Skeletal muscle satellite cell (primary cell): ENCODE measurements at regions not wholly inside any gene's neighbourhood (a gene's known extent, or its start where the extent isn't known, plus 50 kb on each side); places are given as distances from the start of the nearest gene placed in this dataset.

Experiments
- H3K27me3 ChIP-seq: 2 replicates; pipeline ENCODE4 v1.7.0; 2013; ENCODE audit warnings: low read length; ENCODE audit not compliant: control insufficient read depth, insufficient read depth
- H3K36me3 ChIP-seq: 2 replicates; pipeline ENCODE4 v1.7.0; 2013; ENCODE audit warnings: mild to moderate bottlenecking, control low read depth, low read length; ENCODE audit not compliant: insufficient read depth
- H3K4me1 ChIP-seq: 2 replicates; pipeline ENCODE4 v1.7.0; 2013; ENCODE audit warnings: low read length; ENCODE audit not compliant: control insufficient read depth, insufficient read depth
- H3K4me2 ChIP-seq: 2 replicates; pipeline ENCODE4 v1.7.0; 2013; ENCODE audit warnings: mild to moderate bottlenecking, low read length
- H3K4me3 ChIP-seq: 2 replicates; pipeline ENCODE4 v1.7.0; 2013; ENCODE audit warnings: low read length
- H3K9ac ChIP-seq: 2 replicates; pipeline ENCODE4 v1.7.0; 2013; ENCODE audit warnings: mild to moderate bottlenecking, low read depth, low read length, moderate library complexity
- H3K9me3 ChIP-seq: replicated peaks from 2 replicates; pipeline ENCODE4 v1.7.0; 2013; ENCODE audit warnings: mild to moderate bottlenecking, control low read depth, low read length

DNA sequence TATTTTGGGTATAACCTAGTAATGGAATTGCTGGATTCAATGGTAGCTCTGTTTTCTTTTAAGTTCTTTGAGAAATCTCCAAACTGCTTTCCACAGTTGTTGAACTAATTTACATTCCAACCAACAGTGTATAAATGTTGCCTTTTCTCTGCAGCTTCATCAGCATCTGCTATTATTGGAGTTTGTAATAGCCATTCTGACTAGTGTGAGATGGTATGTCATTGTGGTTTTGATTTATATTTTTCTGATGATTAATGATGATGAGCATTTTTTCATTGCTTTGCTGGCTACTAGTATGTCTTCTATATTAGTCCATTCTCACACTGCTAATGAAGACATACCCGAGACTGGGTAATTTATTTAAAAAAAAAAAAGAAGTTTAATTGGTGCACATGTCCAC is 248.6 kb upstream of the MAGI2 start:
- Histone ChIP-seq H3K4me3 (no peak overlapping the region), H3K4me1 (no peaks in the 10 kb centered on the region), H3K4me2 (no peak overlapping the region), H3K36me3 (no peaks in the 10 kb centered on the region), H3K9ac (no peak overlapping the region), H3K9me3 (no peaks in the 10 kb centered on the region), H3K27me3 (no peaks in the 10 kb centered on the region)

DNA sequence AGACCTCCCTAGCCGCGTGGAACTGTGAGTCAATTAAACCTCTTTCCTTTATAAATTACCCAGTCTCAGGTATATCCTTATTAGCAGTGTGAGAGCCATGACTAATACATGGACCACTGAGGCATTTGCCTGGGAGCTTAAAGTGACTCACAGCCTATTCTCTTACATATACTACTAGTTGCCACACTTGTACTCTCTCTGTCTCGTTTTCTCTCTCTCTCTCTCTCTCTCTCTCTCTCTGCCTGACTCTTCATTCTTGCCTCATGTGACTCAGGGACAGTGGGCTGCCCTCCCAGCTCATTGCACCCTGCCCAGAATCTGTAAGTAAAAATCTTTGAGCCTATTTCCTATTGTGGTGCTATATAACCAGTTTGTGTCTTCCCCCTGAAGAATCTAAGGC is 238.5 kb upstream of the MAGI2 start:
- peaks cover 4% of the 10 kb centered on the region for H3K4me1 ChIP-seq
- no peaks in the 10 kb centered on the region for H3K36me3 ChIP-seq
- H3K9me3 ChIP-seq: no peaks in the 10 kb centered on the region
- no peak overlapping the region for H3K4me3 ChIP-seq
- no peaks in the 10 kb centered on the region for H3K27me3 ChIP-seq
- H3K4me2 ChIP-seq: no peak overlapping the region
- no peak overlapping the region for H3K9ac ChIP-seq

DNA sequence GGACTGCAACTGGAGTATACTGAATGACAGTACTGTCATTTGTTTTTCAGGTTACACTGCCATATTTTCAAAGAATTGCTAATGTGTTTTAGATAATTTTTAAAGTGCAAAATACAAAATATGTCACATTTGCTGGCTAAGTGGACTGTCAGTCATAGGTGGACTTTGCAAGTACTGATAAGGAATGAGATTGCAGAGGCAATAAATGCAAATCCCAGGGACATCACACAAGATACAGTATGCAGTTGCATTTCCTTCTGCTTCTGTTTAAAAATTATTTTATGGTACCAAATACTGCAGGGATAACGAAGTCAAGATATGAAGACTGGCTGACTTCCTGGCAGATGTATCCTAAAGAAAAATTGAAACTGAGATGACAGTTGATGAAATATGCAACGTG is 237.6 kb upstream of the MAGI2 start:
- H3K4me2 ChIP-seq: no peak overlapping the region
- no peak overlapping the region for H3K9ac ChIP-seq
- no peak overlapping the region for H3K4me3 ChIP-seq
- no peaks in the 10 kb centered on the region for H3K9me3 ChIP-seq
- H3K27me3 ChIP-seq: no peaks in the 10 kb centered on the region
- no peaks in the 10 kb centered on the region for H3K36me3 ChIP-seq
- H3K4me1 ChIP-seq: peaks cover 4% of the 10 kb centered on the region

DNA sequence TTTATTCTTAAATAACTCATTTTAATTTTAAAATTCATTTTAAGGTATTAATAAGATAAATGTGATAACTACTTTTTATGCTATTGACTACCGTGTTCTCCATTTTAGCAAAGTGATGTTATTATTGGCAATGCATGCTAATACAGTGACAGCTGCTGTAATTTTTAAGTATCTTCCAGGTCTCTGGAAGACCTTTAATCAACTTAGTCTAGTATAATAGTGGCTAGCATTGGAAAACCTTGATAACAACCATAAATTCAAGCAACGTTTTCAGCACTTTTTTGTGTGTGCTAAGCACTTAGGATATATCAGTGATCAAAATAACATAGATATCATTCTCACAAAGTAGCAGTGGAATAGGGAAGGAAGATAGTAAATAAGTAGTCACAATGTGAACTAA is 230.9 kb upstream of the MAGI2 start:
- Histone ChIP-seq H3K9me3 (no peaks in the 10 kb centered on the region), H3K9ac (no peak overlapping the region)

DNA sequence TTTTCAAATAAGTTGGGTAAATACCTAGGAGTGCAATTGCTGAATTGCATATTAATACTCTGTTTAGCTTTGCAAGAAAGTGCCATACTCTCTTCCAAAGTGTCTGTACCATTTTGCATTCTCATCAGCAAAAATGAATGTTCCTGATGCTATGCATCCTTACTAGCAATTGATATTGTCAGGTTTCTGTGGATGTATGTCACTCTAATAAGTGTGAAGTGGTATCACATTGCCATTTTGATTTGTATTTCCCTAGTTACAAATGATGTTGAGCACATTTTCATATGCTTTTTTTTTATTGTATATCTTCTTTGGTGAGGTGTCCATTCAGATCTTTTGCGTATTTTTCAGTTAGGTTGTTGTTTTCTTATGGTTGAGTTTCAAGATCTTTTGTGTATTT is 230.4 kb upstream of the MAGI2 start:
- H3K36me3 ChIP-seq: no peaks in the 10 kb centered on the region
- H3K27me3 ChIP-seq: no peaks in the 10 kb centered on the region
- no peaks in the 10 kb centered on the region for H3K4me1 ChIP-seq
- H3K4me2 ChIP-seq: no peak overlapping the region
- H3K4me3 ChIP-seq: no peak overlapping the region
- no peak overlapping the region for H3K9ac ChIP-seq
- no peaks in the 10 kb centered on the region for H3K9me3 ChIP-seq

More for the DNA sequence above, 230.9 kb upstream of the MAGI2 start:
- H3K36me3 ChIP-seq: no peaks in the 10 kb centered on the region
- no peak overlapping the region for H3K4me2 ChIP-seq
- H3K4me3 ChIP-seq: no peak overlapping the region
- H3K27me3 ChIP-seq: no peaks in the 10 kb centered on the region
- no peaks in the 10 kb centered on the region for H3K4me1 ChIP-seq

DNA sequence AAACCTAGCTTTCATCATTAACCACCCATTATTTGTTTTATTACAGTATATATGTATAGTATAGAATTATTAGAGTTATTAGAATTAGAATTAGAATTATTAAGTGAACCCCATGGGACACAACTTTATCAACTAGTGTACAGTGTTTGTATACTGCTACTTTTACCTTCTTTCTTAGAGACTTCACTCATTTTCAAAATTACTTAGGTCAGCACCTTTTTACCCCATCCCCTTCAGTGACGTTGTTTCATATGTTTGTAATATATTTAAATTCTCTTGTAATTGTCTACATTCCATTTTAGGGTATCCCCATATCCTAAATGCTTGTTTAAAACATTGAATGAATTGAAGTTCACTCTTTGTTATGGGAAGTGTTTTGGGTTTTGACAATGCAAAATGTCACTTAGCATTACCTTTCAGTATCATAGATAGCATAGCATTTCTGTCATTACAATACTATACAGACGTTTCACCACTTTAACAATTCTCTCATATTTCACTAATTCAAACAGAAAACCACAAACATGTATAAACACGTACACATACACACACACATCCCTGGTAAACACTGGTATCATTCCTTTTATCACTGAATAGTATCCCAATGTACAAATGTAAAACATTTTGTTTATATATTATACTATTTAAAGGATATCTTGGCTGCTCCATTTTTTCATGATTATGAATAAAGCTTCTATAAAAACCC is 229.9 kb upstream of the MAGI2 start:
- Histone ChIP-seq H3K27me3 (no peaks in the 10 kb centered on the region), H3K4me2 (no peak overlapping the region), H3K4me1 (no peaks in the 10 kb centered on the region), H3K9ac (no peak overlapping the region), H3K9me3 (no peaks in the 10 kb centered on the region), H3K4me3 (no peak overlapping the region), H3K36me3 (no peaks in the 10 kb centered on the region)

DNA sequence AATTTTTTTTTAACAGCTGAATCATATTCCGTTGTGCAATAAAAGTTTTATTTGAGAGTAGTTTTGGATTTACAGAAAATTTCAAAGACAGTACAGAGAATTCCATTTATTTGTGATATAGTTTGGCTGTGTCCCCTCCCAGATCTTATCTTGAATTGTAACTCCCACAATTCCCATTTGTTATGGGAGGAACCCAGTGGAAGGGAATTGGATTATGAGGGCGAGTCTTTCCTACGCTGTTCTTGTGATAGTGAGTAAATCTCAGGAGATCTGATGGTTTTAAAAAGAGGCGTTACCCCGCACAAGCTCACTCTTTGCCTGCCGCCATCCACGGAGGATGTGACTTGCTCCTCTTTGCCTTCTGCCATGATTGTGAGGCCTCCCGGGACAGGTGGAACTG is 228.0 kb upstream of the MAGI2 start:
- Histone ChIP-seq H3K4me1 (no peaks in the 10 kb centered on the region), H3K9ac (no peak overlapping the region), H3K4me3 (no peak overlapping the region), H3K27me3 (no peaks in the 10 kb centered on the region), H3K4me2 (no peak overlapping the region), H3K9me3 (no peaks in the 10 kb centered on the region), H3K36me3 (no peaks in the 10 kb centered on the region)

DNA sequence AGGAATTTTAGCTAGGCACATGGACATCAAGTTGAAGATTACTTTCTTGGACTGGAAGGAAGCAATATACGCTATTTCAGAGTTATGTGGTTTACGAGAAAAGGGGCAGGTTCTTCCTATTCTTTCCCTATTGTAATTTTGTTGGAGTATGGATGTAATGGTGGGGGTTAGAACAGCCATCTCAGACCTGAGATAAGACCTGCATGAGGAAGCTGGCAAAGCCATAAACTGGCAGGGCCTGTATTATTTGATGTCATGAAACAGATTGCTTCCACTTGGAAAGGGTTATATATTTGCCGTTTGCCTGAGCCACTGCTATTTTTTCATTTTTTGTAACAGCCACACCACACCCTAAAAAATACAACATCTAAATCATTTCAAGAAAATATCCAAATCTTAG is 220.5 kb upstream of the MAGI2 start:
- no peak overlapping the region for H3K9ac ChIP-seq
- H3K9me3 ChIP-seq: no peaks in the 10 kb centered on the region
- H3K4me2 ChIP-seq: no peak overlapping the region
- H3K4me3 ChIP-seq: no peak overlapping the region
- no peaks in the 10 kb centered on the region for H3K27me3 ChIP-seq
- H3K4me1 ChIP-seq: no peaks in the 10 kb centered on the region
- H3K36me3 ChIP-seq: no peaks in the 10 kb centered on the region

DNA sequence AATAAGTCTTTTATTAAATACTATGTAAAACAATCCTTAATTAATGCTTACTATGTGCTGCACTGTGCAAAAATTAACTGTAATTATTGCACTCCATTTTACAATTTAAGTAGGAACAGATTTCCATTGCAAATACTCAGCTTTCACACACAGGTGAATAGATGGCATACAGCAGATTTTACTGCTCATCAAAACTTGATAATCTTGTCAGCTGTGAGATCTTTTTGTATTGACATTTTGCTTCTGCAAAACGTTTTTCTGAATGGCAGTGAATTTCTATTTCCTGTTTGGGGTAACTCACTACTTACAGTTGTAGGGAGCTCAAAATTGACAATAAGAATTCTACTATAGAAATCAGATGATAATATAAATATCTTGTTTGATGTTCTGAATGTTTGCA is 220.0 kb upstream of the MAGI2 start:
- no peaks in the 10 kb centered on the region for H3K9me3 ChIP-seq
- no peak overlapping the region for H3K4me3 ChIP-seq
- no peaks in the 10 kb centered on the region for H3K27me3 ChIP-seq
- H3K4me2 ChIP-seq: no peak overlapping the region
- H3K4me1 ChIP-seq: no peaks in the 10 kb centered on the region
- no peak overlapping the region for H3K9ac ChIP-seq
- no peaks in the 10 kb centered on the region for H3K36me3 ChIP-seq

DNA sequence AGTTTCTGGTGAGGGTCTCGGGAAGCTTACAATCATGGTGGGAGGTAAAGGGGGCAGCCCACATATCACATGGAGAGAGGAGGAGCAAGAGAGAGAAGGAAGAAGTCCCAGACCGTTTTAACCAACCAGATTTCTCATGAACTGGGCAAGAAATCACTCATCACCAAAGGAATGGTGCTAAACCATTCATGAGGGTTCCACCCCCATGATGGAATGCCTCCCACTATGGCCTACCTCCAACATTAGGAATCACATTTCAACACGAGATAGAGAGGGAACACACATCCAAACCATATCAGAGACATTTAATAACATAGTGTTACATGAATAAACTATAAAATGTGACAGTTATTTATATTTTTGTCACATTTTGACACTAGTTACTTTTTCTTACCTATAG is 214.8 kb upstream of the MAGI2 start:
- Histone ChIP-seq H3K4me2 (no peak overlapping the region), H3K9me3 (no peaks in the 10 kb centered on the region), H3K36me3 (no peaks in the 10 kb centered on the region), H3K9ac (no peak overlapping the region), H3K4me3 (no peak overlapping the region), H3K4me1 (no peaks in the 10 kb centered on the region), H3K27me3 (no peaks in the 10 kb centered on the region)

DNA sequence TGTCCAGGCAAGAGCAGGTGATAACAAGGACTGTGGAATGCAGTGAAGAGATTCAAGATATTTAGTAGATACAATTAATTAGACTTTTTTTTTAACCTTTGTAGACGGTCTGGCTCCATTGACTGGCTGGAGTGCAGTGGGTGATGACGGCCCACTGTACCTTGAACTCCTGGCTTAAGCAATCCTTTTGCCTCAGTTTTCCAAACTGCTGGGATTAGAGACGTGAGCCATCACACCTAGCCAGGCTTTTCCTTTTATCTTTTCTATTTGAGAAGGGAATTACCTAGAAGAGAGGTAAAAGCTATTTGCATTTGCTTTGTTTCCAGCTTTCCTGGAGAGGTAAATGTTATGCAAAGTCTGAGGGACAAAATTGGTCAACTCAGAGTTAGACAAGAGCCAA is 213.0 kb upstream of the MAGI2 start:
- H3K9me3 ChIP-seq: no peaks in the 10 kb centered on the region

DNA sequence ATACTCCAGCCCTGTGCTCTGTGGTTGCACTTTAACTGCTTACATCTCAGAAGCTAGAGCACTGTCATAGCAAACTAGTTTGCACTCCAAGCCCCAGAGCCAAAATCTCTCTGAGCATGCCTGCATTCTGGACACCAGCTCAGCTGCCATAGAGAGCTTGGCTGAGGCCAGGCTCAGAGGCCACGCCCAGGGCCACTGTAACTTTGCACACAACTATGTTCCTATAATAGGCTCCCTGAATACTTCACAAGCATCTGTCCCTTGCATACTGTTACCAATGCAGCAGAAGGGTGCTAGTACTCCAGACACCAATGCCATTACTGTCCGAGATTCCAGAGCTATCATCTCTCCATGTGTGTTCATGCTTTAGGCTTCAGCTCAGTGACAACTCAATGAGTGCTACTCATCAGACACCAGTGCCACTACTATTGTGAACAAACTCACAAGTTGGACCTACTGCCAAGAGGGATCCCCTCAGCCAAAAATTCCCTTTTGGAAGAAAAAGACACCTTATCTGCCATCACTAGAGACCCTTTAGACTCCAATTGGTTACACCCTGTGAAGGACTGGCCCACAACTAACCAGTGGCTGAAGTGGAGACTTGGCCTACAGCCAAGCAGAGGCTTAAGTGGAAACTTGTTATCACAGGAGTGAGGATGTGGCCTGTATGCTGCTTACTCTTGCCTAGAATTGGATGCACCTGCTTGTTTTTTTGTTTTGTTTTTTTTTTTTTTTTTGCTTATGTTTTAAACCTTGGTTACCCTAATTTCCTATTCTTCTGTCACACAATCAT is 211.6 kb upstream of the MAGI2 start:
- H3K4me3 ChIP-seq: no peak overlapping the region
- no peaks in the 10 kb centered on the region for H3K4me1 ChIP-seq
- H3K9me3 ChIP-seq: no peaks in the 10 kb centered on the region
- H3K4me2 ChIP-seq: no peak overlapping the region
- no peaks in the 10 kb centered on the region for H3K27me3 ChIP-seq
- no peaks in the 10 kb centered on the region for H3K36me3 ChIP-seq
- H3K9ac ChIP-seq: no peak overlapping the region

More for the DNA sequence above, 213.0 kb upstream of the MAGI2 start:
- Histone ChIP-seq H3K9ac (no peak overlapping the region), H3K4me2 (no peak overlapping the region), H3K4me3 (no peak overlapping the region), H3K27me3 (no peaks in the 10 kb centered on the region), H3K4me1 (no peaks in the 10 kb centered on the region), H3K36me3 (no peaks in the 10 kb centered on the region)
